Caco-2 (cell line): ENCODE measurements at regions not wholly inside any gene's neighbourhood (a gene's known extent, or its start where the extent isn't known, plus 50 kb on each side); places are given as distances from the start of the nearest gene placed in this dataset.

ENCODE experiments used
- BruUV-seq: library from RNA; stranded (reverse); fragments of 400-500 nt; replicated peaks from 2 replicates; lab custom pipeline; 2021; lab: Mats Ljungman, UMichigan
- CTCF ChIA-PET: fragments of 300-600 bp; sonication (Branson Sonifier 250); formaldehyde crosslinking; loops from one replicate; lab custom pipeline; 2022; ENCODE audit warnings: antibody characterized with exemption; lab: Charles Lee
- POLR2A ChIA-PET: fragments of 300-600 bp; sonication (Branson Sonifier 250); formaldehyde crosslinking; loops from one replicate; lab custom pipeline; 2022; ENCODE audit warnings: antibody characterized with exemption; lab: Charles Lee
- DNase-seq, 2 experiments: peaks; one replicate each; pipeline versions ENCODE4 v3.0.0 to v3.0.0-alpha.2; 2020 to 2022
- H3K27me3 ChIP-seq: replicated peaks from 2 replicates; pipeline ENCODE4 v1.6.0; 2011; ENCODE audit warnings: low read length; ENCODE audit not compliant: control insufficient read depth, insufficient read depth
- H3K36me3 ChIP-seq: 2 replicates; pipeline ENCODE4 v1.5.1; 2011; ENCODE audit warnings: low read length; ENCODE audit not compliant: control insufficient read depth, insufficient read depth
- H3K4me1 ChIP-seq: fragments of 250-450 bp; sonication (Bioruptor Pico); 2 replicates; pipeline ENCODE4 v1.5.1; 2020; ENCODE audit warnings: mild to moderate bottlenecking
- H3K4me3 ChIP-seq: 2 replicates; pipeline ENCODE4 v1.5.1; 2011; ENCODE audit warnings: low read depth, mild to moderate bottlenecking, control low read depth, low read length
- H3K9me3 ChIP-seq: fragments of 250-450 bp; sonication (Bioruptor Pico); 2 replicates; pipeline ENCODE4 v1.5.1; 2020; ENCODE audit warnings: mild to moderate bottlenecking, moderate library complexity
- H3K27ac Mint-ChIP-seq: one replicate; pipeline ENCODE4 v1.8.0; 2022; ENCODE audit warnings: mixed read lengths; ENCODE audit not compliant: unreplicated experiment
- H3K27me3 Mint-ChIP-seq: one replicate; pipeline ENCODE4 v1.8.0; 2022; ENCODE audit warnings: mixed read lengths; ENCODE audit not compliant: insufficient read depth, unreplicated experiment
- H3K36me3 Mint-ChIP-seq: one replicate; pipeline ENCODE4 v1.8.0; 2022; ENCODE audit warnings: mild to moderate bottlenecking, mixed read lengths; ENCODE audit not compliant: insufficient read depth, unreplicated experiment
- H3K4me1 Mint-ChIP-seq: one replicate; pipeline ENCODE4 v1.8.0; 2022; ENCODE audit warnings: low read depth, mixed read lengths; ENCODE audit not compliant: unreplicated experiment
- H3K4me3 Mint-ChIP-seq: one replicate; pipeline ENCODE4 v1.8.0; 2022; ENCODE audit warnings: mild to moderate bottlenecking, moderate library complexity, mixed read lengths; ENCODE audit not compliant: unreplicated experiment
- H3K9me3 Mint-ChIP-seq: one replicate; pipeline ENCODE4 v1.8.0; 2022; ENCODE audit warnings: mixed read lengths; ENCODE audit not compliant: unreplicated experiment
- intact Hi-C: fragments of 100-400 bp; cut with micrococcal nuclease; formaldehyde crosslinking; loops from one replicate; pipeline ENCODE4 v1.10.0; 2022; ENCODE audit not compliant: unreplicated experiment
- TF ChIP-seq, protein P1 (sequence below), 2 experiments: fragments of 200-600 bp in 1 of 2; IDR thresholded peaks; 1 replicate in 1 of 2; 2 replicates in 1 of 2; pipeline versions ENCODE4 v1.5.1 to v1.8.0; 2011 to 2022; ENCODE audit warnings: antibody characterized with exemption in 1 of 2, control low read depth in 1 of 2, inconsistent platforms in 1 of 2, low read depth in 1 of 2, low read length in 1 of 2, mild to moderate bottlenecking in 1 of 2, moderate library complexity in 1 of 2; ENCODE audit not compliant: insufficient read depth in 1 of 2, severe bottlenecking in 1 of 2, unreplicated experiment in 1 of 2

GRCh38 chrX:124818764-124819163 is 472.4 kb downstream of the SH2D1A start:
- ChIA-PET CTCF (no interaction called here), POLR2A (no interaction called here)
- Histone ChIP-seq H3K4me1 (no peaks in the 10 kb centered on the region), H3K36me3 (no peaks in the 10 kb centered on the region), H3K4me3 (no peak overlapping the region), H3K27me3 (no peaks in the 10 kb centered on the region), H3K9me3 (no peaks in the 10 kb centered on the region)
- intact Hi-C loops = no loop called here
- TF ChIP-seq, protein P1, sequence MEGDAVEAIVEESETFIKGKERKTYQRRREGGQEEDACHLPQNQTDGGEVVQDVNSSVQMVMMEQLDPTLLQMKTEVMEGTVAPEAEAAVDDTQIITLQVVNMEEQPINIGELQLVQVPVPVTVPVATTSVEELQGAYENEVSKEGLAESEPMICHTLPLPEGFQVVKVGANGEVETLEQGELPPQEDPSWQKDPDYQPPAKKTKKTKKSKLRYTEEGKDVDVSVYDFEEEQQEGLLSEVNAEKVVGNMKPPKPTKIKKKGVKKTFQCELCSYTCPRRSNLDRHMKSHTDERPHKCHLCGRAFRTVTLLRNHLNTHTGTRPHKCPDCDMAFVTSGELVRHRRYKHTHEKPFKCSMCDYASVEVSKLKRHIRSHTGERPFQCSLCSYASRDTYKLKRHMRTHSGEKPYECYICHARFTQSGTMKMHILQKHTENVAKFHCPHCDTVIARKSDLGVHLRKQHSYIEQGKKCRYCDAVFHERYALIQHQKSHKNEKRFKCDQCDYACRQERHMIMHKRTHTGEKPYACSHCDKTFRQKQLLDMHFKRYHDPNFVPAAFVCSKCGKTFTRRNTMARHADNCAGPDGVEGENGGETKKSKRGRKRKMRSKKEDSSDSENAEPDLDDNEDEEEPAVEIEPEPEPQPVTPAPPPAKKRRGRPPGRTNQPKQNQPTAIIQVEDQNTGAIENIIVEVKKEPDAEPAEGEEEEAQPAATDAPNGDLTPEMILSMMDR (IDR thresholded peaks at IDR 0.05; ENCODE audit: insufficient read depth in 1 of 2, low read depth in 1 of 2, low read length in 1 of 2, severe bottlenecking in 1 of 2, unreplicated experiment in 1 of 2) = no peak
- H3K9me3 Mint-ChIP-seq = no peaks in the 10 kb centered on the region
- BruUV-seq = no TSS peak
- H3K27ac Mint-ChIP-seq = no peak overlapping the region
- no peak for DNase-seq
- no peaks in the 10 kb centered on the region for H3K36me3 Mint-ChIP-seq
- no peaks in the 10 kb centered on the region for H3K4me1 Mint-ChIP-seq
- no peak overlapping the region for H3K4me3 Mint-ChIP-seq
- peaks cover 8% of the 10 kb centered on the region for H3K27me3 Mint-ChIP-seq

GRCh38 chrX:124820738-124821137 is 474.4 kb downstream of the SH2D1A start:
- no peaks in the 10 kb centered on the region for H3K9me3 Mint-ChIP-seq
- no peaks in the 10 kb centered on the region for H3K4me1 Mint-ChIP-seq
- H3K4me1 ChIP-seq = no peaks in the 10 kb centered on the region
- DNase-seq = no peak
- H3K9me3 ChIP-seq = no peaks in the 10 kb centered on the region
- POLR2A ChIA-PET = no interaction called here
- H3K27ac Mint-ChIP-seq = no peak overlapping the region
- H3K36me3 Mint-ChIP-seq = no peaks in the 10 kb centered on the region
- CTCF ChIA-PET = no interaction called here
- H3K4me3 Mint-ChIP-seq = no peak overlapping the region
- no peak overlapping the region for H3K4me3 ChIP-seq
- H3K36me3 ChIP-seq = no peaks in the 10 kb centered on the region
- no TSS peak for BruUV-seq
- peaks cover 8% of the 10 kb centered on the region for H3K27me3 Mint-ChIP-seq
- intact Hi-C loops = no loop called here
- TF ChIP-seq, protein P1 (IDR thresholded peaks at IDR 0.05; ENCODE audit: insufficient read depth in 1 of 2, low read depth in 1 of 2, low read length in 1 of 2, severe bottlenecking in 1 of 2, unreplicated experiment in 1 of 2) = no peak
- H3K27me3 ChIP-seq = no peaks in the 10 kb centered on the region

- intact Hi-C loops = no loop called here
- ChIA-PET CTCF (no interaction called here), POLR2A (no interaction called here)
- H3K9me3 Mint-ChIP-seq = no peaks in the 10 kb centered on the region
- no peaks in the 10 kb centered on the region for H3K36me3 Mint-ChIP-seq
- Histone ChIP-seq H3K4me1 (no peaks in the 10 kb centered on the region), H3K4me3 (no peak overlapping the region), H3K36me3 (no peaks in the 10 kb centered on the region), H3K9me3 (no peaks in the 10 kb centered on the region), H3K27me3 (no peaks in the 10 kb centered on the region)
- no peak overlapping the region for H3K27ac Mint-ChIP-seq
- no peak for DNase-seq
- TF ChIP-seq, protein P1 (IDR thresholded peaks at IDR 0.05; ENCODE audit: insufficient read depth in 1 of 2, low read depth in 1 of 2, low read length in 1 of 2, severe bottlenecking in 1 of 2, unreplicated experiment in 1 of 2) = no peak
- H3K27me3 Mint-ChIP-seq = no peaks in the 10 kb centered on the region
- H3K4me1 Mint-ChIP-seq = no peaks in the 10 kb centered on the region
- no peak overlapping the region for H3K4me3 Mint-ChIP-seq
- BruUV-seq = no TSS peak
These were observed 481.0 kb downstream of the SH2D1A start for GRCh38 chrX:124827258-124827845.
